Stomach (tissue), 4 donors: ENCODE measurements at regions not wholly inside any gene's neighbourhood (a gene's known extent, or its start where the extent isn't known, plus 50 kb on each side); places are given as distances from the start of the nearest gene placed in this dataset.

Experiments used
- CTCF ChIP-seq, 7 experiments: fragments of 450-650 bp in 4 of 7; fragments of 200-600 bp in 3 of 7; sonication (generic) in 3 of 7; IDR thresholded peaks; one replicate each; pipeline ENCODE4 v1.5.1; 2016 to 2019; ENCODE audit warnings: antibody characterized with exemption in 7 of 7, control low read depth in 2 of 7, mild to moderate bottlenecking in 1 of 7
- EP300 ChIP-seq: sonication (generic); formaldehyde crosslinking; IDR thresholded peaks from one replicate; pipeline ENCODE4 v1.6.1; 2017; ENCODE audit warnings: antibody characterized with exemption
- POLR2A ChIP-seq, 4 donors: fragments of 450-650 bp; IDR thresholded peaks; one replicate each; pipeline ENCODE4 v1.6.1; 2016; ENCODE audit warnings: antibody characterized with exemption in 4 of 4, control low read depth in 2 of 4, mild to moderate bottlenecking in 1 of 4, moderate library complexity in 1 of 4

- TF ChIP-seq CTCF (IDR thresholded peaks at IDR 0.05) (no peak), EP300 (no peak), POLR2A (IDR thresholded peaks at IDR 0.05) (no peak)
Measured at GRCh38 chr11:134801570-134801969, 389.5 kb upstream of the B3GAT1 start.
